GM19099 (cell line): ENCODE measurements at regions not wholly inside any gene's neighbourhood (a gene's known extent, or its start where the extent isn't known, plus 50 kb on each side); places are given as distances from the start of the nearest gene placed in this dataset.

ENCODE experiments used
- POLR2A ChIP-seq: IDR thresholded peaks from 3 replicates; pipeline ENCODE4 v1.6.1; 2011; ENCODE audit warnings: low read depth; ENCODE audit not compliant: insufficient read length; ENCODE audit errors: extremely low read depth

GRCh38 chr2:181141676-181142075, 161.3 kb downstream of the UBE2E3 start:
- no peak for TF ChIP-seq POLR2A

GRCh38 chr2:181142514-181142913, 162.1 kb downstream of the UBE2E3 start:
- no peak for TF ChIP-seq POLR2A

DNA sequence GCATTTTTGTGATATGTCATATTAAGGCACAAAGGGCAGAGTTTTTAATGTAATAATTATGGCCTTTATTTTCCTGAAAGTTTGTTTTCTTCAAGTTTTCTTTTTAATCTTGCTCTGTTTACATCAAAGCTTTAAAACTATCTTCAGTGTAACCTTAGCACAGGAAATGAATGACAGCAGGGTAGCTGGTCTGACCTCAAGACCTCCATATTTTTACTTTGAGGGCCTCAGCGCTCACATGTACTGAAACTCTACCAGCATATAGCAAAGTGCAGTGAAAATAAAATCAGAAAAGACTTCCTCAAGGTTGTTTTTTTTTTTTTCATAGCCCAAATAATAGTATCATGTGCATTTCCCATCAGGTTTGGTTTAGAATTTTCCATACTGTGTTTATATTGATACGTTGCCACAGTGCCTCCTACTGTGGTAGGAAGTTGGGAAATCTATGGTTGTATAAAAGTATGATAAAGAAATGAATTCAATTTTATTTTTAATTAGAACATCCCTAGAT, 163.4 kb downstream of the UBE2E3 start:
- no peak for TF ChIP-seq POLR2A

- TF ChIP-seq POLR2A: no peak
These were observed 165.2 kb downstream of the UBE2E3 start for GRCh38 chr2:181145645-181146044.

GRCh38 chr2:181146171-181146570, 165.8 kb downstream of the UBE2E3 start:
- TF ChIP-seq POLR2A: no peak

- TF ChIP-seq POLR2A: no peak
These were observed 168.7 kb downstream of the UBE2E3 start for GRCh38 chr2:181149056-181149455.

DNA sequence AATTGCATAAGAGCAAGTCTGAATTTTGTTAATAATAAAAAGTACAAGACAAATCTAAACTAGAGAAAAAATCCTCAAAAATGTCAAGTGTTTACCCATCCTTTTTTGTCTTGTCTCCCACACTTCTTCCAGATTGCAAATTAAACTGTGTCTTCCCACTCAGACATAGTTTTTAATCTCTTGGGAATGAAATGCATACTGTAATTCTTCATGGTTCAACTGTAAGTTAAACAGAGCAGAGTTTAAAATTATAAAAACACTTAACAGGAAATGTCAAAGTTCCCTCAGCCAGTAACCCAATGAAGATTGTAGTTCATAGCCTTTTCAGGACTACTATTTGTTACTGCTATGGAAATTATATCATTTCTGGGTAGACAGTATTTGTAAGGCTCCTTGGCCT, 171.8 kb downstream of the UBE2E3 start:
- no peak for TF ChIP-seq POLR2A

DNA sequence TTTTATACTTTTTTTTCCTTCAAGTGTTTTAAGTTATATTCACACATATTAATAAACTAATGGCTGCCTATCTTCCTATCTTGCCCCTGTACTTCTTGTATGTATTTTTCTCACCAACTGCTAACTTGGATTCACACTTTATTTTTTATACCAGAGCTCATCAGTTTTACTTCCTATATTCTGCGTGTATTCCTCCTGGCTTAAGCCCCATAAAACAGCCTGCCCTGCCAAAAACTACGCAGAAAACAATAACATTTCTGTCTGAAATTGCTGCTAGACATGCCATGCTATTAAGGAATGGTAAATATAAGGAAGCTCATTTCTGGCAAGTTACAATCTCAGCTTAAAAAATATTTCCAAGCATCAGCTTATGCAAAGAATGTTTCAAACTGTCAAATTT, 172.3 kb downstream of the UBE2E3 start:
- no peak for TF ChIP-seq POLR2A

DNA sequence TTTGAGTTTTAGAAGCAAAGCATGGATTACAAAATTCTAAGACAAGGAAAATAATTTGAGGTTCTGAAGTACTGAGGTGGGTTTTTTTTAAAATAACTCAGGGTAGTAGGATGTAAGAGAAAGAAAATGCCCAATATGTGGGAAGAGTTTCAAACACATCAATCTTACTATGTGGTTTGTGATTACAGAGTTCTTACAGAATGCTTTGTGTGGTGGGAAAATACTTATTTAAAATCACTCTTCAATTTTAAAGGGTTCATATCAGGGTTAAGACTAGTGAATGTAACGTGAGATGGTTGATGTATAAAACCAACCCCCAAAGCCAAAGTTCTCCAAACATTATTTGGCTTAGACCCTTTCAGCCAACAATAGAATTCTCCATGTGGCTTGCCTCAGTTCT, 173.5 kb downstream of the UBE2E3 start:
- TF ChIP-seq POLR2A: no peak

DNA sequence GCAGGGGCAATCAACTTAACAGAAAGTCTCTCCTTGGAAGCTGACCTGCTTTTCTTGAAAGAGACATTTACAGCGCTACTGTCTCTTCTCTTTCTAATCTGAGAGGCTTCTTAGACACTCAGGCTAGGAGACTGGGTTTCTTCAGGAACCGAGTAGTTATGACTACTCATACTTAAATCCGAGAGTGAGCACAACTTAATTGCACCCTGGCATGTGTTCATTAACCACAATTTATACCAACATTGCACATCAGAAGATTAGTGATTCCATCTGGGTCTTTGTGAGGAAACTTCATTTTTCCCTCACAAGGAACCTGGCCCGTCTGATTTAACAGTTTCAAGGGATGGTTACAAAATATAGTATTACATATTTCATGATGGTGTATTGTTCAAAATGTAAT, 176.9 kb downstream of the UBE2E3 start:
- no peak for TF ChIP-seq POLR2A

DNA sequence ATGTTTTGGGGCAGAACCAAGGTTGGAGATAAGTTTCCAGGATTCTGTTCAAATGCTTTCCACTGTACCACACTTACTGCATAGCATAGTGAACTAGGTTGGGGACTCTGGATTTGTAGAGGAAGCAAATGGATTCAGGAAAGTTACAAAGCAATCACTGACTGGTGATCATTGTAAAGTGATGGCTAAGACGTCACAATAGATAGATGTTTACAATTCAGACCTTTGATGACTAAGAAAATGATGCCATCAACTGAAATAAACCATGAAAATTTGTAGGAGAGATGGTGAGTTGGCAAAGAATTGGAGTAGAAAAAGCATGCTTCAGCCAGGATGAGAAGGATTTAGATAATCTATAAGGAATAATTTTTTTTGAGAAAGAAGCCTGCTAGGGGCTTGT, 178.0 kb downstream of the UBE2E3 start:
- no peak for TF ChIP-seq POLR2A

DNA sequence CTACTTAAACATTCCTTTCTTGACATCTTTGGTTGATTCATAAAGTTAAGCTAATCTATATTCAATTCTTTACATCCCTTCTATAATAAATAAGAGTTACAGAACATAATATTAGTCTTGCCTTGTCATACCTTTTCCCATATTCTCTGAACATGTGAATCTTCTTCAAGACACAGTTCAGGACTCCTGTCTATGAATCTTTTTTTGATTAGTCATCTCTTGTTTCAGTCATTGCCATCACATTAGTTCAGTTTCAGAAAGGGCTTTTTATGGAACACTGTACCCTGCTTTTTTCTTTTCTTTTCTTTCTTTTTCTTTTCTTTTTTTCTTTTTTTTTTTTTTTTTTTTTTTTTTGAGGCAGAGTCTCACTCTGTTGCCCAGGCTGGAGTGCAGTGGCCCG, 181.2 kb downstream of the UBE2E3 start:
- TF ChIP-seq POLR2A: no peak

- TF ChIP-seq POLR2A: no peak
These were observed 182.7 kb downstream of the UBE2E3 start for GRCh38 chr2:181163139-181163538.

GRCh38 chr2:181163691-181164090, 183.3 kb downstream of the UBE2E3 start:
- TF ChIP-seq POLR2A: no peak

DNA sequence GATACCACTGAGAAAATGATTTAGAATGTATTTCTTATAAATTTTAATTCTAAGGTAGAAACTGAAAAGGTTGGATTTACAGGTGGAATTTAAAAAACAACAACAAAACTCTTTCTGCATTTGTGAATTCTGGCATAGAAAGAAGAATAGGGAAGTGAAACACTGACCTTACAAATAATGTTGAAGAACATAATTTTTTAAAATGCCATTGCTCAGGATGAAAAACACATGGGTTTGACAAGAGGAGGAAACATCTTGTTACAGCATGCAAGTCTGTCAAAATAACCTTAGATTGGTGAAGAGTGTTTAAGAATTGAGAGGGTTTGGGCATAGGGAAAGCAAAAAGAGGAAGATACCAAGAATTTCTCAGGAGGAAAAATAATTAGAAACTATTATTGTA, 184.3 kb downstream of the UBE2E3 start:
- no peak for TF ChIP-seq POLR2A

DNA sequence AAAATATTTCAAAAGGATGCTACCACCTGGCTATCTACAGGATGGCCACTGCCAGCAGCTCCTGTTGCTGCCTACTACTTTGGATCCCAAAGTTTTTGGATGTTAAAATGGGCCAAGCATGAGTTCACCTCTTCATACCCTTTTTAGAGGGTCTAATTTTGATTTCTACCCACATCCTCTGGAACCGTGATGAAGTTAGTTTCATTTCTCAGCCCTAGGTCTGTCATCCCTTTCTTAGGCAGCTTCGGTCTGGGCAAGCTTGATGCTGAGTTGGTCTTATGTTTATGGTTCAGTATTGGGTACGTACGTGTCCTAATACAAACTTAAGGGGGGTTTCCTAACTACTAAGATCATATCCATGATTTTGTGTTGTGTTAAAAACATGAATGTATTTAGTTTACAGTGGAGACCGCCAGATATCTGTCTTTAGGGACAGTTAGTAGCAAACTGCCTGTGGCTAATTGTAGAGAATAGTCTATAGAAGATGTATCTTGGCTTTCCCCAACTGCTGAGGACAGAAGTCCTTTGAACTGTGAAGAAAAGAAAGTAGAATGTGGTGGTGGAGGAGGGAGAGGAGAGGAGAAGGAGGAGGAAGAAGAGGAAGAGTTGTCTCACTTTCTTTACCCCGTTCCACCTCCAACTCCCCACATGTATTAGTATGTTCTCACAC, 184.9 kb downstream of the UBE2E3 start:
- TF ChIP-seq POLR2A: no peak

DNA sequence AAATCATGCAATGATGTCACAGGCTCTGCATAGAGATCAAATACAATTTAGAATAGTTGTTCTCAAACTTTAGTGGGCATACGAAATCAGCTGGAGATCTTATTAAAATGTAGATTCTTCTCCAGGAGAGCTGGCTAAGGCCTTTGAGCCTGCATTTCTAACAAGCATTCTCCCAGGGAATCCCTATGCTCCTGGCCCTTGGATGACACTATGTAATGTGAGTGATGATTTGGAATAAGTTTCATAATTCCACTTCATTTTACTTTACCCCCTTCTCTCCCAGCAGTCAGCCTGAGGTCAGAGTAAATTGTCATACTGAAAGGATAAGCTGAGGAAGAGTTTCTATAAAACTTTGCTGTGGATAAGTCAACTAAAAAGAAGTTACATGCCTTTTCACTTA, 189.1 kb downstream of the UBE2E3 start:
- TF ChIP-seq POLR2A: no peak
